Stimulated activated naive CD4-positive, alpha-beta T cell (primary cell): ENCODE measurements at regions not wholly inside any gene's neighbourhood (a gene's known extent, or its start where the extent isn't known, plus 50 kb on each side); places are given as distances from the start of the nearest gene placed in this dataset.

Experiments used
- DNase-seq, 6 experiments: peaks; one replicate each; lab custom pipeline; 2025; lab: John Stamatoyannopoulos, UW

DNA sequence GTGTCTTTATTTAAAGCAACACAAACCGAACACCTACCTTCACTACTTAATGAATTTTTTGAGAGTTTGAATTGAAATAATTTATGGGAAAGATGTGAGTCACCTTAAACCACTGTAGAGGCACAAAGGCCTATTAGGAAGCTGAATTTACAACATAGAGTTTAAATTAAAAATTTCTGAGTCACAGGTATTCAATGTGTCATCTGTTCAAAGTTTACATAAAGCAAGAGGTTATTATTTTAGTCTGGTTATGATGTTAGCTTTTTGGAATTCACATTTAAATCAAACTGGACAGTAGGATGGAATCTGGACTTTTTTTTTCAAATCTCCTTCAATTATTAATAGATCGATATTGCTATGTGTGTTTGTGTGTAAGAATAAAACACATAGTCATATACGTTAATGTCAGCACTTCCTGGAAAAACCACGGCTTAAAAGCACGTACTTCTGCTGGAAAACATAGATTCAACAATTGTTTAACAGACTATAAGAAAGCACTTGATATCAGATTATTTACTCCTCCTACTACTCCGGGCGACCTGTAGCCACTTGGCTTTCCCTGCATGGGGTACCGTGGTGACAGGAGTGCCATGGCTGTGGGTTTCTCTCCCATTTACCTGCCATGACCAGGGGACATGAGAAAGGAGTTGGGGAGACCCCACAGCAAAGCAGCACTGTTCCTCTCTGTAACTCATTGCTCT is 638.6 kb downstream of the SEMA5A start:
- no peak for DNase-seq

DNA sequence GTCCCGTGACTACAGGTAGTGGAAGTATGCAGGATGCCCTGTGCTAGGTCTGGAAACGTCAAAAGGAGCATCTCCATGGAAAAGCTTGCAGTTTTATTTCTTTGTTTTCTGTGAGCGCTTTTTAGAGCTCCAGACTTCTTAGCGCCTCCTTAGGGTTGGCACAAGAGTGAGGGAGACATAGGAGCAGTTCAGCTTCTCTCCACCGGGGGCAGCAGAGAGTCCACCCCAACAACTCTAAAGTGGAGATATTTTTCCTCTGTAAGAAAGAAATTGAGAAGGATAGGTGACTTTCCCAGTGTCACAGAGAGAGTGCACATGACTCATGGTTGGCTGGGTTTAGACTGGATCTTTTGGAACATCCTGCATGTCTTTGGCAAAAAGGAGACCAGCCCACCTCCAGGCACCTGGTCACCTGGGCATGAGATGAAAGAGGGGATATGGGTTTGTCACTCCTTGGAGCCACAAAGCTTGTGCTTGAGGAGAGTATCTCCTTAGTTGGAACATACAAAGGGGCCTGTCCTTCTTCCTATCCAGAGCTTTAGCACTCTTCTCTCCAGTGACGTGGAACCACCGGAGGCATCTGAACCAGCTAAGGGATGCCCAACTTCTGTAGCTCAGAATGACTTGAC is 637.7 kb downstream of the SEMA5A start:
- no peak for DNase-seq

- no peak for DNase-seq
Observed at GRCh38 chr5:8912106-8912505, 633.8 kb downstream of the SEMA5A start.

GRCh38 chr5:8913522-8913921 is 632.4 kb downstream of the SEMA5A start:
- no peak for DNase-seq

GRCh38 chr5:8919096-8919495 is 626.8 kb downstream of the SEMA5A start:
- no peak for DNase-seq

GRCh38 chr5:8923526-8923925 is 622.3 kb downstream of the SEMA5A start:
- no peak for DNase-seq

- DNase-seq = no peak
Observed at GRCh38 chr5:8924054-8924793, 621.7 kb downstream of the SEMA5A start.

DNA sequence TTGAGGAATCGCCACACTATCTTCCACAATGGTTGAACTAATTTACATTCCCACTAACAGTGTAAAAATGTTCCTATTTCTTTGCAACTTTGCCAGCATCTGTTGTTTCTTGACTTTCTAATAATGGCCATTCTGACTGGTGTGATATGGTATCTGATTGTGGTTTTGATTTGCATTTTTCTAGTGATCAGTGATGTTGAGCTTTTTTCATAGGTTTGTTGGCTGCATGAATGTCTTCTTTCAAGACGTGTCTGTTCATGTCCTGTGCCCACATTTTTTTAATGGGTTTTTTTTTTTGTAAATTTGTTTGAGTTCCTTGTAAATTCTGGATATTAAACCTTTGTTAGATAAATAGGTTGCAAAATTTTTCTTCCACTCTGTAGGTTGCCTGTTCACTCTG is 615.9 kb downstream of the SEMA5A start:
- no peak for DNase-seq

DNA sequence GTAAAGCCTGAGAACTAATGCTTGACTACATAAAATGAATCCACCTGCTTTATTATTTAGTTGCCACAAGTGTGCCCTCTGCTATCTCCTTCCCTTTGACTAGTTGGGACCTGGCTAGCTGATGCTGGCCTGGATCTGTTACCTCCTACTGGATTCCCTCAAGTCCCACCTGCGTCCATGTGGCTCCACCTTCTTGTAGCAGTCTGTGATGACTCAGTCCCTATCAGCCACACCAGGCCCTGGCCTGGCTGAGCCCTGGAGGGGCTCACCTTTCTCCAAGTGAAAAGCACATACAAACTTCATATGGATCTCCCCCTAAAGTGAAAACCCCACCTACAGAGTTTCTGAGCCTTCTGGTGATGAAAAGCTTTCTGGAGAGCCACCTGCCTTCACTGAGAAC is 611.4 kb downstream of the SEMA5A start:
- DNase-seq = no peak

GRCh38 chr5:8940934-8941333 is 604.9 kb downstream of the SEMA5A start:
- no peak for DNase-seq

GRCh38 chr5:8943301-8943700 is 602.6 kb downstream of the SEMA5A start:
- no peak for DNase-seq

GRCh38 chr5:8944005-8944404 is 601.9 kb downstream of the SEMA5A start:
- DNase-seq = no peak

DNA sequence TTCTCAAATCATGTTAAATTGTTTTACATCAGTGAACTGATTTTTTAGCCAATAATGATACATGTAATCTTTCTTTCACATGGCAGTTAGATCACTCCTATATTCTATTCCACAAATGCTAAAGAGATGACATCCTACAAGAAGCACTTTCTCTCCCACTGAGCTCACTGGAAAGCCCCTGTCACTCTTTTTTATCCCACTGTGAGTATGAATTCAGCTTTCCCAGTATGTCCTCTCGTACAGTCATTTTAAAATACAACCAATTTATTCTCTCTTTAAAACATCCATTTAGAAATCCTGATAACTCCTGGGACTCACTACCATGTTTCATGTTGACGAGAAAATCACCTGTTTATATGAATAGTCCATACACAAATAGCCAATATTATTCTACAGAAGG is 599.9 kb downstream of the SEMA5A start:
- DNase-seq = no peak

DNA sequence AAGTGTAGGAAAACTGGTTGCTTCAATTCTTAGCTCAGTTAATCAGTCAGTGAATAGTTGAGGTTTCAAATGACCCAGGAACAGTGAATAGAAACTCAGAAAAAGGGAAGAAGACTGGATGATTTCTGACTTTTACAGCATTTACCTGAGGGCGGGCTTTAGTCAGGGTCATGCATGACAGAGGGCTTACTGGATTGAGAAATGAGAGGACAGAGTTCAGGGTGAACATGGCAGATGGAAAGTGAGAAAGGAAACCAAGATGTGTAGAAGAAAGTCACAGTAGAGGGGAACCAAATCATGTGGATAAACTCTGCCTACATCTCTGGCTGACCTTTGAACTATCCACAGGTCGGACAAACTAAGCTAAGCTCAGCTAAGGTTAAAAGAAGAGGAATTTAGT is 596.0 kb downstream of the SEMA5A start:
- DNase-seq = no peak

DNA sequence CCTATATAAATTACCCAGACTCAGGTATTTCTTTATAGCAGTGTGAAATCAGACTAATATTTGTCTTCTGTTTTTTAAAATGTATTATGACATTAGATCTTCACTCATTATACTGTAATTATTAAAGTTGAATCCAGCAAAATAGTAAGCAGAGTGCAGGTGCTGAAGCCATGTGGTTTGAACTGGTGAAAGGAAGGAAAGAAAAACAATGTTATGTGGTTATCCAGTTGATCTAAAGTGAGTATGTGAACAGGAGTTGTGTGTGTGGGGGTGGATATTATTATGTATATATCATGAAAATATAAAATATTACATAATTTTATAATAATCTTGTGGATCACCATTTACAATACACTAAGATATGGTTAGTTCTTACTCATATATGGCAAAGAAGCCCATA is 593.7 kb downstream of the SEMA5A start:
- no peak for DNase-seq

GRCh38 chr5:8953016-8953415 is 592.9 kb downstream of the SEMA5A start:
- DNase-seq = no peak

DNA sequence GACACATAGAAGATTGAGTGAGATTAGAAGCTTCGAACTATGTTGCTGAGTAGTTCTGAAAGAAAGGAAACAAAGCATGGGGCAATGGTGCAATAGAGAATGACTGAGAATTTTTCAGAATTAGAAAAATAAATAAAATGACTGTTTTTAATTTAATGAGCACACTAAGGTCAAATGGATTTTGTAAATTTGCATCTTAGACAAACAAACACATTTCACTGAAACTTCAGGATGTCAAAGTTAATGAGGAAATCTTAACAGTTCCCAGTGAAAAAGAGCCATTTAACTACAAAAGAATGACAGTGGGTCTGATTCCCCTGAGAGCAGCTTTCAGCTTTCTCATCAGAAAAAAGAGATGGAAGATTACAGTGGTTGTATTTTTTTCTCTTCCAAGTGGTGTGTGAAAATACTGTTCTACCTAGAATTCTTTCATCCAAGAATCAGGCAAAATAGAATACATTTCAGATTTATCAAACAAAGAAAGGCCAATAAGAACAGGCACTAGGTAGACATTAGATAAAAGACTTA is 591.9 kb downstream of the SEMA5A start:
- DNase-seq = no peak

- no peak for DNase-seq
Observed at GRCh38 chr5:8954801-8955200, 591.1 kb downstream of the SEMA5A start.

DNA sequence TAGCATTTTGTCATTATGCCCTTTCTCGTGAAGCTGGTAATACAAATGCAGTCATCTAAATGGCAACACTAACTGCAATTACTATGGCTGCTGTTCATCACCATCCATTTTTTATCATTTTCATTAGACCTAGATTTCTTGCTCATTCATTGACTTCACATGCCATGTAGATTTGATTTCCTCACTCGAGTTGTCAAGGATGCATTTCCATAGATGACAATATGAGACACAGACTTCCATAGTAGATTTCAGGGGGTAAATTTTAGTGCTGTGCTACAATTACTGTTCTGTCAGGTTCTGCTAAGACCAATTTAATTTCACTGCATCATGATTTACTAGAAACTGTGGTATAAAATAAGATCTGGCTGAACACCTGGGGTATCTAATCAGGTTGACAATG is 589.2 kb downstream of the SEMA5A start:
- no peak for DNase-seq

- no peak for DNase-seq
Observed at GRCh38 chr5:8958602-8959001, 587.3 kb downstream of the SEMA5A start.

- no peak for DNase-seq
Observed at GRCh38 chr5:8961219-8961618, 584.7 kb downstream of the SEMA5A start.

DNA sequence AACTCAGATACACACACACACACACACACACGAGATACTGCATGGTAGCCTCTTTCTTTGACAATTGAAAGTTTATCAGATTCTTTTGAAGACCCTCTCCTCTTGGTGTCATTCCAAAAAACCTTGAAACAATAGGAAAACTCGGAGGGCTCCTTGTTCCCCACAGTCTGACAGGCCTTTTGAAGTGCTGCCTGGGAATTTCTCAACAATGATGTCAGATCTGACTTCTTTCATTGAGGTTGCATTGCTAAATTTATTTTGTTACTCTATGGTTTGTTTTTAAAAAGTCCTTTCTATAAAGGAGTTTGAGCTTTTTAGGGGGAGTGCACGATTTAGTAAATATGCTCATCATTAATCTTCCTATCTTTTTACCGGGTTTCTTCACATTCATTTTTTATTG is 583.9 kb downstream of the SEMA5A start:
- DNase-seq = no peak

DNA sequence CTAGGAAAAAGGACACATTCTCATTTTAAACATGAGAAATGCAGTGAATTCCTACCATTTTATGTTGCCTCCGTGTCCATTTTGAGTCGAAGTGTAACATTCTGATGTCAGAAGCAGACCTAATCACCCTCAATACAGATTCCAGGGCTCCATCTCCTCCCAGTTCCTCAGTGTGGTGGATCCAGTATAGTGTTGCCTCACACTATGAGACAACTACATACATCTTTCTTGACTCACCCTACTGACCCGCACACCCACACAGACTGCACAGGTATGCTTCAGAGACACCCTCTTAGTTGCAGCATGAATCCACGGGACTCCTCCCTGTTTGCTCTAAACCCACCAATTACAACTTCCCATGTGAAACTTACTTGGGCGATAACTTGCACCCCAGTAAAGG is 564.9 kb downstream of the SEMA5A start:
- no peak for DNase-seq
